ENCODE measurements at regions not wholly inside any gene's neighbourhood (a gene's known extent, or its start where the extent isn't known, plus 50 kb on each side); places are given as distances from the start of the nearest gene placed in this dataset.
A peak's percentile ranks its signal among the peaks of the same experiment; 100 is the strongest.

DNA sequence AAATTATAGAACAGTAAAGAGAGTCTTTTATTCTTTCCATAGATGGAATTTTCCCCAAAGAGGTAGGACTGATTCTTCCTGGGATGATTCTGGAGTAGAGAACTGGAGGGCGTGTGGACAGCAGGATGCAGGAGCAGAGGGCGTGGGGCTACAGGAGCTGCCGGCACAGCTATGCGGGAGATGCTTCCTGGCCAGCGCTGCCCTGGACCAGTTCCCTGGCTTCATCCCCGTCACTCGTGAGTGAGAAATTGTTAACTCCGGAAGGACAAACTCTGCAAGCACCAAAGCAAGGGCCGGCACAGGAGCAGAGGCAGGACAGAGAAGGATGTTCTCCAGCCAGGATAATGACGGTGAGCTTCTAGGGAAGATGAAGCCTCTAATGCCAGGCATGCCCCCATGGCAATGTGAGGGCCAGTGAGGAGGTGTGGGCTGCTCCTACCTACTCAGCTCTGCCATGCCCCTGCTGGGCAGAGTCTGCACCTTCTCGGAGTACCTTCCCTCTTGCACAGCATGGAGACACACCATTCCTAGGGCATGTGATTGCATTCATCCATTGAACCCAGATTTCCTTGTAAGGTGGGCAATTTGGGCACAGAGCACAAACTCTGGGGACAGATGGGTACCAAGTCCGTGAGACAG lies 760.9 kb upstream of the IGFBP3 start:
- no TSS peak for BruUV-seq (replicated peaks)
- WGBS (ENCODE audit: insufficient coverage, insufficient replicate concordance, low lambda C conversion rate, missing lambda C conversion rate), result 57% methylated on average over 12 of the region's 12 CpGs
- in situ Hi-C loops (cut with MboI), result no loop called here

DNA sequence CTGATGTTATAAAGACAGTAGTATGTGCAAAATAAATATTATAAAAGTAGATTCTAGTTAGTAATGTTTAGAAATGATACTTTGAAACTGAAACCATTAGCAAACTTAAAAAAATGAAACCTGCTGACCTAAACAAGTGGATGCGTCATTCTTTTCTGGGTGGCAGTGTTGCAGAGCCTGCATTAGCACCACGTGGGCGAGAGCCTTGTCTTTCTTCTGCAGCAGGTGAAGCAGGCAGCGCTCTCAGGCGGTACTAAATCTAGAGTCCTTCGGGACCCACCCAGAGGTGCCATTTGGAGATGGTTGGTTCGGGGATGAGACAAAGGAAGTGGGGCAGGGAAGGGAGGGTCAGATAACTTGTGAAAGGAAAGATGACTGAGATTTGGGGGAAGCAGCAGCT lies 759.1 kb upstream of the IGFBP3 start:
- H3K9me3 ChIP-seq (replicated peaks; ENCODE audit: control insufficient read depth, insufficient read depth, low read length), result no peaks in the 10 kb centered on the region
- ATAC-seq, result peak; percentile 78
- H3K4me3 ChIP-seq, result no peak overlapping the region
- 35% methylated on average over 7 of the region's 7 CpGs for WGBS (ENCODE audit: insufficient coverage, insufficient replicate concordance, low lambda C conversion rate, missing lambda C conversion rate)
- no peak overlapping the region for H3K9ac ChIP-seq (ENCODE audit: control insufficient read depth, insufficient read depth, low read length)
- no peak overlapping the region for H3K27ac ChIP-seq (ENCODE audit: control insufficient read depth, insufficient read depth)
- H3K79me2 ChIP-seq (ENCODE audit: control insufficient read depth, insufficient read depth, low read length), result no peaks in the 10 kb centered on the region
- CTCF ChIA-PET, result interaction anchor here (1.8 kb wide), 1 partner anchor 15 kb away, joined by 4 read pairs; no protein-coding TSS in a partner anchor
- SMC1A ChIA-PET (ENCODE audit: uncharacterized antibody, unreplicated experiment), result interaction anchor here (1.3 to 7.6 kb wide), 2 partner anchors 18 to 409 kb away, joined by 3 to 106 read pairs; no protein-coding TSS in a partner anchor
- POLR2A ChIA-PET, result no interaction called here
- intact Hi-C loops (cut with micrococcal nuclease; ENCODE audit: unreplicated experiment) (no loop called here), in situ Hi-C loops (cut with MboI) (no loop called here)
- no peaks in the 10 kb centered on the region for H3K4me1 ChIP-seq (ENCODE audit: control insufficient read depth, insufficient read depth, low read length)
- RAD21 ChIA-PET (ENCODE audit: unreplicated experiment), result interaction anchor here (1.2 to 3.5 kb wide), 2 partner anchors 10 to 27 kb away, joined by 4 to 25 read pairs; no protein-coding TSS in a partner anchor
- BruUV-seq (replicated peaks), result no TSS peak
- no peaks in the 10 kb centered on the region for H4K20me1 ChIP-seq (ENCODE audit: control insufficient read depth, insufficient read depth)
- FAIRE-seq, result no peak
- H3K27me3 ChIP-seq (replicated peaks in 1 of 2; ENCODE audit: control insufficient read depth in 2 of 2, insufficient read depth in 2 of 2, low read length in 1 of 2), result no peaks in the 10 kb centered on the region
- H3K4me2 ChIP-seq (ENCODE audit: control insufficient read depth, insufficient read depth), result no peak overlapping the region
- no peak overlapping the region for H2AFZ ChIP-seq (ENCODE audit: control insufficient read depth, low read depth, low read length)
- H3K36me3 ChIP-seq (ENCODE audit: control insufficient read depth in 2 of 2, insufficient read depth in 2 of 2, low read length in 1 of 2), result no peaks in the 10 kb centered on the region
- DNase-seq (ENCODE audit: low read depth, low spot score), result no peak
- TF ChIP-seq STAT1 (conservative IDR thresholded peaks at IDR 0.05) (no peak), SREBF1 (IDR thresholded peaks at IDR 0.05; ENCODE audit: low read length) (no peak), FOXK2 (IDR thresholded peaks at IDR 0.05) (no peak), ASH2L (IDR thresholded peaks at IDR 0.05; ENCODE audit: borderline replicate concordance, low read depth) (no peak), RUNX3 (IDR thresholded peaks at IDR 0.05; ENCODE audit: low read length) (no peak), GATAD2B (conservative IDR thresholded peaks at IDR 0.05; ENCODE audit: low read depth) (0 out of 2 replicates have a peak, but pooled peaks have one; percentile 23), CEBPB (IDR thresholded peaks at IDR 0.05; ENCODE audit: borderline replicate concordance in 1 of 2, low read depth in 2 of 2, low read length in 2 of 2) (no peak), ZBTB33 (IDR thresholded peaks at IDR 0.05) (peak; percentile 86; the same call in 1 of the 2 replicates), ATF7 (IDR thresholded peaks at IDR 0.05; ENCODE audit: low read depth) (peak; percentile 81), EP300 (IDR thresholded peaks at IDR 0.05; ENCODE audit: borderline replicate concordance in 1 of 2, control insufficient read depth in 1 of 2, low read depth in 2 of 2, low read length in 2 of 2) (0 out of 4 replicates have a peak, but pooled peaks of 1 of the 2 experiments have one; percentile 23), HDGF (IDR thresholded peaks at IDR 0.05) (0 out of 2 replicates have a peak, but pooled peaks have one; percentile 26), ZNF207 (IDR thresholded peaks at IDR 0.05; ENCODE audit: borderline replicate concordance) (no peak)
- TF ChIP-seq, protein P1, sequence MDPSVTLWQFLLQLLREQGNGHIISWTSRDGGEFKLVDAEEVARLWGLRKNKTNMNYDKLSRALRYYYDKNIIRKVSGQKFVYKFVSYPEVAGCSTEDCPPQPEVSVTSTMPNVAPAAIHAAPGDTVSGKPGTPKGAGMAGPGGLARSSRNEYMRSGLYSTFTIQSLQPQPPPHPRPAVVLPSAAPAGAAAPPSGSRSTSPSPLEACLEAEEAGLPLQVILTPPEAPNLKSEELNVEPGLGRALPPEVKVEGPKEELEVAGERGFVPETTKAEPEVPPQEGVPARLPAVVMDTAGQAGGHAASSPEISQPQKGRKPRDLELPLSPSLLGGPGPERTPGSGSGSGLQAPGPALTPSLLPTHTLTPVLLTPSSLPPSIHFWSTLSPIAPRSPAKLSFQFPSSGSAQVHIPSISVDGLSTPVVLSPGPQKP (IDR thresholded peaks at IDR 0.05; ENCODE audit: low read depth, low read length), result no peak

More for the DNA sequence above, 760.9 kb upstream of the IGFBP3 start:
- no peak for TF ChIP-seq RFX5 (IDR thresholded peaks at IDR 0.05; ENCODE audit: low read depth, low read length)
- TF ChIP-seq IKZF1 (conservative IDR thresholded peaks at IDR 0.05), result 0 out of 2 replicates have a peak, but pooled peaks have one; percentile 2
- ChIA-PET RAD21 (ENCODE audit: unreplicated experiment) (interaction anchor here (0.9 to 3.5 kb wide), 23 partner anchors 8 to 405 kb away, joined by 3 to 25 read pairs (median 5); no protein-coding TSS in a partner anchor), SMC1A (ENCODE audit: uncharacterized antibody, unreplicated experiment) (interaction anchor here (0.6 to 7.6 kb wide), 24 partner anchors 9 to 764 kb away, joined by 3 to 106 read pairs (median 4); no protein-coding TSS in a partner anchor), POLR2A (interaction anchor here (1.5 to 2.8 kb wide), 3 partner anchors 13 to 20 kb away, joined by 3 to 19 read pairs (median 7); no protein-coding TSS in a partner anchor), CTCF (interaction anchor here (1.0 to 4.7 kb wide), 11 partner anchors 9 to 760 kb away, joined by 3 to 20 read pairs (median 4); partner anchors contain the start of gene IGFBP3)
- Histone ChIP-seq H4K20me1 (ENCODE audit: control insufficient read depth, insufficient read depth) (no peaks in the 10 kb centered on the region), H3K9me3 (replicated peaks; ENCODE audit: control insufficient read depth, insufficient read depth, low read length) (no peaks in the 10 kb centered on the region), H3K27ac (ENCODE audit: control insufficient read depth, insufficient read depth) (no peak overlapping the region), H3K79me2 (ENCODE audit: control insufficient read depth, insufficient read depth, low read length) (no peaks in the 10 kb centered on the region), H3K4me3 (no peak overlapping the region), H3K27me3 (replicated peaks in 1 of 2; ENCODE audit: control insufficient read depth in 2 of 2, insufficient read depth in 2 of 2, low read length in 1 of 2) (no peaks in the 10 kb centered on the region), H2AFZ (ENCODE audit: control insufficient read depth, low read depth, low read length) (no peak overlapping the region), H3K4me2 (ENCODE audit: control insufficient read depth, insufficient read depth) (no peak overlapping the region), H3K36me3 (ENCODE audit: control insufficient read depth in 2 of 2, insufficient read depth in 2 of 2, low read length in 1 of 2) (no peaks in the 10 kb centered on the region), H3K9ac (ENCODE audit: control insufficient read depth, insufficient read depth, low read length) (no peak overlapping the region), H3K4me1 (ENCODE audit: control insufficient read depth, insufficient read depth, low read length) (no peaks in the 10 kb centered on the region)
- peak; percentile 43 for ATAC-seq
- intact Hi-C loops (cut with micrococcal nuclease; ENCODE audit: unreplicated experiment), result no loop called here
- DNase-seq (ENCODE audit: low read depth, low spot score), result no peak
- FAIRE-seq, result no peak
